Activated CD8-positive, alpha-beta memory T cell treated with anti-CD3 and anti-CD28 coated beads for 24 hours (primary cell): ENCODE measurements at regions not wholly inside any gene's neighbourhood (a gene's known extent, or its start where the extent isn't known, plus 50 kb on each side); places are given as distances from the start of the nearest gene placed in this dataset.

ENCODE experiments used
- DNase-seq: peaks from one replicate; pipeline ENCODE4 v3.0.0-alpha.2; 2020

DNA sequence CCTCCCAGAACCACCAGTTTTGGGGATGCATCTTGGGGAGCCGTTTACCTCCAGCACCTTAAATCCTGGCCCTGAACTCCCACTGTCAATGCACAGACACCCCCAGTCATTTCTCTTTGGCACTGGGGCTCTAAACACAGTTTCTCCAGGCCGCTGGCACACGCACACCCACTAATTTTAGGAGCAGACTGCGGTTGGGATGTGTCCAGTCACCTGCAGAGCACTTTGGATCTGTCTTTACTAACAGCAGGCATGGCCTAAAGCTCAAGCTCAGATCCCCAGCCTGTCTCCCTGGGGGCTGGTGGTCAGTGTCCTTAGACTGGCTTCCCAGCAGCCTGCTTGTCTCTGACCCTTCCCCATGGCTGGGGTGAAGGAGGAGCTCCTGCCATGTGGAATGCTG is 49.9 kb downstream of the SYNE3 start:
- no peak for DNase-seq

DNA sequence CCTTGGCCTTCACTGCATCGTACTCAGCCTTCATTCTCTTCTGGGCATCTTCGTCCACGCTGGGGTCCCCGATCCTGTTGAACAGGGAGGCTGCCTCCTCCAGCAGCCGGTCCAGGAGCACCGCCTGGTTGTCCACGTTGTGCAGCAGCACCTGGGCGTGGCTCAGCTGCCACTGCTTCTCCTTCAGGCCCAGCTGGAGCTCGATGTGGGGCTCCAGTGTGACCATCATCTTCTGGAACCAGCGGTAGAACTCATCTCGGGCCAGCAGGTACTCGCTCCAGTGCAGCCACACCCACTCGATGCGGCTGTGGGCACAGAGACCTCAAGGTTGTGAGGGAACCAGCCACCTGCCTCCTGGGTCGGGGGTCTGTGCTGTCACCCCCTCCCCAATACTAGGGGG is 50.5 kb downstream of the SYNE3 start:
- DNase-seq = no peak

DNA sequence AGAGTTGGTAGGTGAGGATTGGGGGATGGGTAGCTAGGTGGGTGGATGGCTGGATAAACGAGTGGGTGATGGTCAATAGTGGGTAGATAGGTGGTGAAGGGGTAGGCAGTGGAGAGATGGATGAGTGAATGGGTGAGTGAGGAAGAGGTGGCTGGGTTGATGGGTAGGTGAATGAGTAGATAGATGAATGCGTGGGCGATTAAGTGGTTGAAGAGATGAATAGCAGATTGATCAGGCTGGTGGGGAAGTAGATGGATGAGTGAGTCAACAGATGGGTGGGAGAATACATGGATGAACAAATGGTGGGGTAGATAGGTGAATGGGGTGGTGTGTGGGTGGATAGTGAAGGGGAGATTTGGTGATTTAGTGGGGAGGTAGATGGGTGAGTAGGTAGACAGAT is 51.1 kb downstream of the SYNE3 start:
- DNase-seq = no peak

DNA sequence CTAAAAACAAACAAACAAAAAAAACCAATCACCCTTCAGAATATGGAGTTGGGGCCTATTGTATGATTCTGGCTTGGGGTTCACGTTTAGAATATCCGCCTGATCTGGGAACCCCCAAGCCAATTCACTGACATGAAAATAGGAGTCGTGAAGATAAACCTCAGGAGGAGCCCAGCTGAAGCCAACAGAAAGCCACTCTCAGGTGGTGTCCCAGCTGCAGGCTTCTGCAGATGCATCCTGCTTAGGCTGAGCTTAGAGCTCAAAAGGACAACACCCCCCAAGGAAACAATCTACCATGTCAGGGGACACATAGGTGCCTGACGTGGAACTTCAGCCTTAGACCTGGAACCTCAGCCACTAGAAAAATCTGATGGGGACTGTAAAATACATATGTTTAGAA is 51.9 kb downstream of the SYNE3 start:
- no peak for DNase-seq

DNA sequence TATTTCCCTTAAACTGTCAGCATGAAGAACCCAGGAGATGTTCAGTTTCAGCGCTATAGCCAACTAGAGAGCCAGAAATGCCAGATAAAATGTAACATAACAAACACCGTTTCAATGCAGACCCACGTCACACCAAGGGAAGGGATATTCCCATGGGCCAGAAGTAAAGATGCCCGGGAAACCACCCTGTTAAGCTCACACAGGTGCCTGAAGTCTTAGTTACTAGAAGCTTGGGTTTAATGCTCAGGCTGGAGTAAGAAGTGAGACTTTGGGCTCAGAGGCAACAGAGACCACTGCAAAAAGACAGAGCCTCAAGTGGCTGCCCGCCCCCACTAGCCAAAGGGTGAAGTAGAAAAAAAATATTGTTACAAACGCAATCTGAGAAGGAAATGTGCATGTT is 52.3 kb downstream of the SYNE3 start:
- no peak for DNase-seq

DNA sequence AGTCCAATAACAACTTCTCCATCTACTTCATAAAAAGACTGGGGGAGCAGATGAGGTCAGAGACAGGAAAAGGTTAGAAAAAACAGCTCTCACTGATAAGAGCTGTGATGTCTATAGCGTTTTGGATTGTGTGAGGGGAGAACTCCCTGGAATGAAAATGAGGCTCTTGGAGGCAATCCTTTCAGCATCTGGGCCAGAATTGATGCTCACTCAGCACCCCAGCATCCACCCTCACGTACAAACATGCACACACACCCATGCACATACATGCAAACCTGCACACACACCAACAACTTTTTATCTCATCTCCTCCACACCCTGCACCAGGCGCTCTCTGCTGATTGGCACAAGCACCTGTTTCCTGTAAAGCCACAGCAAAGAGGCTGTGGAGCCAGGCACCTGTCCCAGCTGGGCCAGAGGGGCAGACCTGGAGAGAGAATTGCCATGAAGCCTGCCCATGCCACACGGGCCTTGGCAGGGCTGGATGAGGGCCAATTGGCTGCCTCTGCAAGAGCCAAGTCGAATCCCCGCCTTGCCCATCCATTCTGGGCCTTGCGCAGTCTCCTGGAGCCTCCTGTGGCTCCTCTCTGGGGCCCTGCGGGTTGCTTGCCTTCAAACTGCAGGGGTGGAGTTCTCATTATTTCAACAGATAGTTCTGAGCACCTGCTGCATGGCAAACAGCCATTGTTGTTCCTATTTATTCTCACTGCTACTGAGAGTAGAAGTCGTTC is 53.1 kb downstream of the SYNE3 start:
- peak; percentile 65 for DNase-seq

DNA sequence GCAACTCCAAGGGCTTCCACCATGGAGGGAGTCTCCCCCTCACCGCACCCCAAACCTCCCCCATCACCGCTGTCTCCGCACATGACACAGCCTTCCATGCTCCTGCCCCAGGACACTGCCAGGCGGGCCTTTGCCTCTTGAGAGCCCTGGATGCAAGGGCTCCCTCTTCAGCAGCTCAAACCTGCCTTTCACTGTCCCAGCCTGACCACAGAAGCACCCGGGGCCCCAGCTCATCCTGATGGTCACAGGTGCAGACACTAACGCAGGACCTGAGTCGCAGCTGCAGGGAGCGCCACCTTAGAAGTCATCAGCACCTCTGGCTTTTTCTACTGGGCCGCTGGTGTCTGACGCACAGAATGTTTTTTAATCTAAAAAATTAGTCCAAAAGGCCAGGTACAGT is 54.0 kb downstream of the SYNE3 start:
- no peak for DNase-seq

DNA sequence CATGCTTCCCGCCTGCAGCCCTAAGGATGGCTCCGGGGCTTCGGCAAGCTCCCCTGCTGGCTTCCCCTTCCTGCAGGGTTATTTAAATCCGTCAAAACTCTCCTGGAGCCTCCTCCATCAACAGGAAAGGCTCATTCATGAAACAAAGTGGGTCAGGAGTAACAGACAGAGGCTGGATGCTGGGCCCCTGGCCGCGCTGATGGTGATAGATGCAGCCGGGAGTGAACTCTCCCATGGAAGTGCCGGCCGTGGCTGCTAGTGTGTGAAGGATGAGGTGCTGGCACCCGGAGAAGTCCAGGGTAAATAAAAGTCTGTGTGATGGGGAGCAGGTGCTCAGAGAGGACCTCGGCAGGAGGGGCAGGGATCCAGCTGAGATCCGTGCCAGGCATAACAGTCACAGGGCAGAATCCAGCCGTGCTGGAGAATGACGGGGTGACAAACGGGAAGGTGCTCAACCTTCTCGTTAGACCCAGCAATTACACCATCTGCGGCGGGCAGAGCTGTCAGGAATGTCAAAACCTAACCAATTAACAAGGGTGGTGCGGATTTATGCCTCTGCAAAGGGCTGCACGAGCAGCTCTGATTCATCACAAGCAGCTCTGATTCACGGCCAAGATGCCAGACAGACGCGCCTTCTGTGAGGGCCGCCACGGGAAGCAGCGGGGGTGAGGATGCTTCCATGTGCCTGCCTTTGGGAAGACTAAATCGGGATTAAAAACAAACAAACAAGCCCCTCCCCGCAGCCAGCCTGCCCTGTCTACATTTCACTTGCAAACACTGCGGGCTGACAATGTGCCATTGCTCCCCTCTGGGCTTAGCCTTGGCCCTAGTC is 55.6 kb downstream of the SYNE3 start:
- no peak for DNase-seq

DNA sequence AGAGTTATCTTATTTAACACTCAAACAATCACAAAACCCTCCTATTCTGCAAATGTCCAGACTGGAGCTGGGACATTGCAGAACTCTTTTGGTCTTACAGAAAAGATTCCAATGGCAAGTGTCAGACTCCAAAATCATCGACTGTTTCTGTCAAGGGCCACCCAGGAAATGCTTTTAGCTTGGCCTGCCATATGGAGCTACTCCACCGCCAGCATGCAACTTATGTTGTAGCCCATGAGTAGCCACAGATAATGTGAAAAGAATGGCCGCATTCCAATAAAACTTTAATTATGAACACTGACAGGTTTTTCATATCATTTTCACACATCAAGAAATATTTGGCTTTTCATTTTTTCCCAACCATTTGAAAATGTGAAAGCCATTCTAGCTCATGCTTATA is 57.5 kb downstream of the SYNE3 start:
- no peak for DNase-seq

DNA sequence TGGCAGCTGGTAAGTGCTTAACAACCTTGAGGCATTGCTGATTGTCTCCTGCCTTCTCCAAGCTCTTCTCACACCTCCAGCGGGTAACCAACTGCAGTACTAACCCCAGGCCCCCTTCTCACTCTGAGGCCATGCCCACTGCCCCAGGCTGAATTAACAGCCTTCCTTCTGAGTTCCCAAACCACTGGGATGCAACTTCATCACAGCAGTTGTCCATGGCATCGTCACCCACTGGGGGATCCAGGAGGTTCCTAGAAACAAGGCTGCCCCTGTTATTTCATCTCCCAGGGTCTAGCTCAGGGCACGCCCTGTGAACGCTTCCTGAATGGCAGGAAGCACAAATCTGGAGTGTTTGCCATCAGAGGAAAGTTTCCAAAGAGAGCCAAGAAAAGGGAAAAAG is 58.0 kb downstream of the SYNE3 start:
- DNase-seq = no peak

DNA sequence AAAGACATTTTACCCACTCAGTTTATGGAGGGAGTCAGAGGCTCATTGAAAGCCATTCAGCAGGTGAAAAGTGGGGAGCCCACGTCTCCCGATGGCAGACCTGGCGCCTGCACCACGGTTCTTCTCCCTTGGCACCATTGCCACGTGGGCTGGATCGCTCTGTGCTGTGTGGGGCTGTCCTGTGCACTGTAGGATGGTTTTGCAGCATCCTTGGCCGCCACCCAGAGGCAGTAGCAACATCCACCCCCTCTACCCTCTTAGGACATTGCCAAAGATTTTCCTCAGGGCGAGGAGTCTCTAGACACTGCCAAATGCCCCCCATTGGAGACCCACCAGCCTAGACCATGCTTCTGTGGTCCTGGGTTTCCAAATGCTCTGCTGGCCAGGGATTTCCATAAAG is 60.2 kb downstream of the SYNE3 start:
- DNase-seq = no peak

DNA sequence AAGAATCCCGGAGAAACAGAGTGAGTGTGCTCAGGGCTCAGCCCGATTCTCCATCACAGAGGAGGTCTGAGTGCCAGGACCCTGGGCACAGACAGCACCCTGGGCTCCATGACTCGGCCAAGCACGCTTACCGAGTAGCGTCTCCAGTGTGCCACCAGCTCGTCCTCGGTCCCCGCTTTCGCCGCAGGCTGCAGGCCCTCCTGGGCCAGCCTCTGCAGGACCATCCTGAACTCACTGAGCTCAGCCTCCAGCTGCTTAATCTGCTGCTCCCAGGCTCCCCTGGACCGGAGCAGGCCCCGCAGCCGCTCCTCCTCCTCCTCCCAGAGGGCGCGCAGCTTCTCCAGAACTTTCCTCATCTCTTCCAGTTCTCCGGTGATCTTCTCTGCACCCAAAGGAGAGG is 61.2 kb downstream of the SYNE3 start:
- DNase-seq = no peak

DNA sequence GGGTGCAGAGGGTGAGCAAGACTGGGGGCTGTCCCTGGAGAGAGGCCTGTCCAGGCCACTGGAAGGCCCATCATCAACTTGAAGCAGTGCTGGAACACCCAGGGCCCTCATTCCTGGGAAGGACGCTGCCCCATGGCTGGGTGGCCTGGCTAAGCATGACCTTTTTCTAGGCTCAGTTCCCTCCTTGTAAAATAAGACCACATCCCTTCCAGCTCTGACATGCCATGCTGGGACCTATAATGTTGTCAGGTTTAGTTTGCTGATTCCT is 62.8 kb downstream of the SYNE3 start:
- no peak for DNase-seq

DNA sequence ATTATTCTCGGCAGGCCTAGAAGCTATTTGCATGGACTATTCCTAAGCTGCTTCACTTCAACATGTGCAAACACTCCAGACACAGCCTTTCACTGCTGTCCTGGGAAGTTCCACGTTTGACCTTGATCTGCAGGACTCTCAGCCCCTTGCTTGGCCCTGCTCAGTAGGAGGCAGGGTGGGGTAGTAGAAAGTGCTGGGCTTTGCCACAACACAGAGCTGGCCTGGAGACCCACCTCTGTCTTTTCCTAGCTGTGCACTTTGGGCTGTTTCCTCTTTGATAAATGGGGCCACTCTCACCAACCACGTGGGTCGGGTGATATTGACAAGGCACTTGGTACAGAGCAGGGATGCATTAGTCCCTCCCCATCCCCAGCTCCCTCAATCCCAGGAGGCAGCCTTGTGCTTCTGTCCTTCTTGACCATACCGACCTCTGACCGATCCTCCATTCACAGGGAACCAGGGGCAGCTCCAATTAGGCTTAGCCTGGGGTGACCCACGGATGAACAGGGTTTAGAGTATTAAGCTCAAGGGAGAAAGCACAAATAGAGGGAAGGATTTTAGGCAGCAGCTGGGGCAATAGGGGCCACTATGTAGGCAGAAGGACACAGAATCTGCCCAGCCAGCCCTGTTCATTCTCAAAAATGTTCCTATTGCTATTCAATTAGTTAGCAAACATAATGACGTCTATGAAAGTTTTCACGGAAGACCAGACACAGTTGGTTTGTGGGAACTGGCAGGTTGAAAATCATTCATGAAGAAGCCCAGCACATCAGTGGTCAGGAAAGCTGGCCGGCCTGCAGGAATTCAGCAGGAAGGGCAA is 63.3 kb downstream of the SYNE3 start:
- no peak for DNase-seq

DNA sequence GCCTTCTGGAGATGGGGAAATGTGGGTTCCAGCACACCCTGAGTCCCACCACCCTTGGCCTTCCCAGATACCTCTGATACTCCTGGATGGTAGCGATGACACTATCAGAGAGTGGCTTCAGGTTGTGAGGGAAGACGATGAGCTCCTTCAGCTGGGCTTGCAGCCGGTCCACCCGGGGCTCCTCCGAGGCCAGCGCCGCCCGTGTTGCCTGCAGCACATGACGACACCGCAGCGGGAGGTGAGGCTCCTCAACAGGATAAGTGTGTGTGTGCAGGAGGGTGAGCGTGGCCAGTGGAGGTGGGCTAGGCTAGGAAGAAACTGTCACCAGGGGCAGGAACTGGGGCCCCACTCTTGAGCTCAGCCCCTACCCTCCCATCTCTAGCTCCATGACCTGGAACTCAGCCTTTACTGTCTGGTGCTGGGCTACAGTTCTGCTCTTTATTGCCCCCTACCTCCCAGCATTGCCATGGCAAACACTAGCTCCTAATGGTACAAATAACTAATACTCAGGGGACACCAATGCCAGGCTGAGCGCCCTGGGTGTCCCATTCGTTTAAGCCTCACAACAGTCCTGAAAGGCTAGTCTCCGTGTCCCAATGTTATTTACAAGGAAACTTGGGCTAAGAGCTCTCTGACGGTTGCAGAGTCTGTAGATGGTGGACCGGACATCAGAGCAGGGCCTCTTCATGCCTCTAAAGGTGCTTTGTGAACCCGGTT is 64.1 kb downstream of the SYNE3 start:
- no peak for DNase-seq

DNA sequence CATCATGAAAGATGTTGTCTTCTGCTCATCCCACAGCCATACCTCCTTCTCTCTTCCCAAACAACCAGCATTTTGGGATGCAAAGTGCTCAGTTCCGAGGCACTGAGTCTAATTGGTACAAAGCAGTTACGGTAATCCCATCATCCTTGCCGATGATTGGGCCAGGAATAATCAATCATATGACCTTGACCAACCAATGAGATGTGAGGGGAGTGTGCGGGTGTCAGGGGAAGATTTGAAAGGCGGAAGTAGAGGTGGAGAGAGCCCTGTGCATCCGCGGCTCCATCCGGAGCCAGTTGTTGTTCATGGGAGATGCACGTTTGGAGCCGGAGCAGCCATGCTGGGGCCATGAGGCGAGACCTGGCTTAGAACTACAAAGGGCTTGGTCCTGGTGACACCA is 67.3 kb downstream of the SYNE3 start:
- DNase-seq = no peak

DNA sequence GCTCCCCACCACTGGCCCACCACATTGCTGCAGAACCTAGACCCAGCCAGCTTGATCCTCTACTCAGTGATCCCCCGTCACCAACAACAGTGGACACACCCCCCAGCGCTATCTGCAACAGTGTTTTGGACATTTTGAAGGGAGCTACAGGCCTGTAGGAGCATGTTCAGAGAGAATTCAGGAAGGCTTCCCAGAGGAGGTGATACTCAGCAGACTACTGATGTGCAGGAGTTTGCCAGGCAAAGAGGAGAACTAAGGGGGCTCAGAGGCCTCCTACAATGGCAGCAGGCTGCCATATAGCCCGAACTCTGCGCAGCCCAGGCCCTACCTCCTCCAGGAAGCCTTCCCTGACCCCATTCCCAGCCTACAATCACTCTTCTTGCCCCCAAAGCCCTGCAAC is 70.0 kb downstream of the SYNE3 start:
- DNase-seq = no peak

DNA sequence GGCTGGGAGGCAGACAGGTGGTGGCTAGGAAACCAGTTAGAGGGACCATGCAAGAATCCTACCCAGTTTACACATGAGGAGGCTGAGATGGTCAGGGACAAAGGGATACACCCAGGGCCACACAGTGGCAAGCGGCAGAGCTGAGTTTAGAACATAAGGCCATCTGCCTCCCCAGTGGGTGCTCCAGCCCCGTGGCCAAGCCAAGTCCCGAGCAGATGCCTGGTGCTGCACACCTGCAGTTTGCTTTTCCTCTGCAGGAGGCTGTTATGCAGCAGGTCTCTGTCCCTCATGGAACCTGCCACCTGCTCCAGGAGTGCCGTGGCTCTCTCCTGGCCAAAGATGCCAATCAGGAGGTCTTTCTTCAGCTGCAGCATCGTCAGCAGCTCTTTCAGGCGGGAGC is 70.8 kb downstream of the SYNE3 start:
- no peak for DNase-seq

DNA sequence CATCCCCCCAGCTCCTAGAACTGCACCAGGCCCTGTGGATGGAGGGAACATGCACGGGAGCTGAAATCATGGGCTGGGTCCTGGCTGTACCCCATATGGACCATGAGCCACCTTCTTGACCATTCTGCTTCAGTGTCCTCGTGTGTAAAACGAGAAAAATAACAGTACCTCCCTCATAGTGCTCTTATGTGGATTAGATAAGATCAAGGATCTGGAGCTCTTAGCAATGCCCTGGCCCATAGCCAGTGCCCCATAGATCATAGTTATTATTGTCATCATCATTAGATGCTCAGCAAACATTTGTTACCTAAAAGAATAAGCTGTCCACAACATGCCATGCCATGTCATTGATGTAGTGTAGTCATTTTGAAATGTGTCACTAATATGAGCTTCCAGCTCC is 71.3 kb downstream of the SYNE3 start:
- no peak for DNase-seq

DNA sequence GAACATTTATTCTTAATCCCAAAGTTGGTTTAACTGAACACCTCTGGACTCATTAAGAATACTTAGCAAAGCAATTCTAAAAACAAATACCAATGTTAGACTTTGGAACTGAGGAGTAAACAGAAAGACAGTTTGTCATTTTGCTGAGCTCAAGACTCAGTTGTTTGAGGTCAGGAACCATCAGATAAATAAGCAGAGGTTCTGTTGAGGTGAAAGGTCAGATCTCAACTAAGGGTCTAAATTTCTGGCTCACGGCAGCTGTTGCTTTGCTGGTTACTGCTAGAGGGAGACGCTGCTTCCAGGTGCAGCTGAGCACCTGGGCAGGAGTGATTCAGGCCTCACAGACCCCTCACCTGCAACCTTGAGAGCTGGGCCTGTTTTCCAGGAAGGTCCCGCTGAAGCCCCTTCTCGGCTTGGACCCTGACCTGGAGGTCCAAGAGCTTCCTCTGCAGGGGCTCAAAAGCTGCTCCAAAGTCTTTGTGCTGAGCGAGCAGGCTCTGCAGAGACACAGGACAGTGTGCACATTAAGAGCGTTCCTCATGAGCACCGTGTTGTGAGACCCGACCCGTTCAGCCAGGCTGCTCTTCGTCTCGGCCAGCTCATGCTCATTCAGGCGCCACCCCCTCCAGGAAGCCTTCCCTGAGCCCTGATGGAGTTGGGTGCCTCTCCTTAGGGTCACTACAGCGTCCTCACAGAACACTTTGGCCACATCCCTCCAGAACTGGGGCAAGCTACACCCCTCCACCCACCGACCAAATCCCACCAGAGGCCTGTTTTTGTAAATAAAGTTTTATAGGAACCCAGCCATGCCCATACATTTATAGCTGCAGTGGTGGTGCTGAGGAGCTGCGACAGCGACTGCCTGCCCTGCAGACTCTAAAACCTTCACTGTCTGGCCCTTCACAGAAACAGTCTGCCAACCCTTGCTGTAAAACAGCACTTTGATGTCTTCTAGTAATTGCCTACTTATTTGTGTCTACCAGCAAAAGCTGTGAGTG is 72.0 kb downstream of the SYNE3 start:
- DNase-seq = no peak

DNA sequence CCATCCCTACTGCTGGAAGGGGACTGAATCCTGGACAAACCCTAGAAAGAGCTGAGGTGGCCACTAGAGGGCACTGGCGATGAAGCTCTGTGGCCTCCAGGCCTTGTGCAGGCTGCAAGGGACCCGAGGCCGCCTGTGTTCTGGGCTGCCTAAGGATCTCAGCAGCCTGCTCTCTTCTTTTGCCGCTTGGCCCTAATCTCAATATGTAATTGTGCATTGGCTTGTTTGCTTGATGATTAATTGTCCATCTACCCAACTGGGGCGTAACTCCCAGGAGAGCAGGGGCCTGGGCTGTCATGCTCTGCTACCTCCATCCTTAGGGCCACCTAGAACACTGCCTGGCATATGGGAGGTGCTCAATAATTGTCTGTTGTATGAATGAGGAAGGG is 73.8 kb downstream of the SYNE3 start:
- DNase-seq = peak; percentile 90

DNA sequence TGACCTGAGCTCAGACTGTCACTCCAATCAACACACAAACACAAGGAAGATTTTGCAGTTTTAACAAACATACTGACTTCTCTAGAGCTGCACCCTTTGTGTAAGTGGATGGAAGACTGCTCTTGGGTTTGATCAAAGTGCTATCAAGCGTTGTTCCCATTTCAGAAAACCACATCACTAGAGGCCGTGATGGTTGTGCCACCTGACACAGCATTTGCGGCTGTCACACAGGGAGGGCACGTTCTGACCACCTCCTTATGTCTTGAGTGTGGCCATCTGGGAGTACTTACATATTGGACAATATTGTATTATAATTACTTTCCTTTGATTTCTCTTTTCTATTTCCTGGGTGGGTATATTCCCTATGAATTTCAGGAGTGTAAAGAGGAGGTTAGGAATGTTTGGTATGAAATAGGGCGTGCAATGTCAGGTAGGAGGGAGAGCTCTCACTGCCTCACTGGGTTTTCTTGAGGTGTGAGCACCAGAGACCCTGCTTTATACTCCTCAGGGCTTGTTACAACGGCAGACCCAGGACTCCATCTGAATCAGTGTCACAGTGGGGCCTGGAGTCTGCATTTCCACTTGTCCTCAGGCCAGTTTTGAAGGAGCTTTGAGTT is 74.3 kb downstream of the SYNE3 start:
- no peak for DNase-seq
